ENCODE measurements at regions not wholly inside any gene's neighbourhood (a gene's known extent, or its start where the extent isn't known, plus 50 kb on each side); places are given as distances from the start of the nearest gene placed in this dataset.

- no peak for TF ChIP-seq TAF1 (IDR thresholded peaks at IDR 0.05; ENCODE audit: low read depth)
- TF ChIP-seq EP300 (conservative IDR thresholded peaks at IDR 0.05; ENCODE audit: poor library complexity, severe bottlenecking), result no peak
- TF ChIP-seq, protein P1, sequence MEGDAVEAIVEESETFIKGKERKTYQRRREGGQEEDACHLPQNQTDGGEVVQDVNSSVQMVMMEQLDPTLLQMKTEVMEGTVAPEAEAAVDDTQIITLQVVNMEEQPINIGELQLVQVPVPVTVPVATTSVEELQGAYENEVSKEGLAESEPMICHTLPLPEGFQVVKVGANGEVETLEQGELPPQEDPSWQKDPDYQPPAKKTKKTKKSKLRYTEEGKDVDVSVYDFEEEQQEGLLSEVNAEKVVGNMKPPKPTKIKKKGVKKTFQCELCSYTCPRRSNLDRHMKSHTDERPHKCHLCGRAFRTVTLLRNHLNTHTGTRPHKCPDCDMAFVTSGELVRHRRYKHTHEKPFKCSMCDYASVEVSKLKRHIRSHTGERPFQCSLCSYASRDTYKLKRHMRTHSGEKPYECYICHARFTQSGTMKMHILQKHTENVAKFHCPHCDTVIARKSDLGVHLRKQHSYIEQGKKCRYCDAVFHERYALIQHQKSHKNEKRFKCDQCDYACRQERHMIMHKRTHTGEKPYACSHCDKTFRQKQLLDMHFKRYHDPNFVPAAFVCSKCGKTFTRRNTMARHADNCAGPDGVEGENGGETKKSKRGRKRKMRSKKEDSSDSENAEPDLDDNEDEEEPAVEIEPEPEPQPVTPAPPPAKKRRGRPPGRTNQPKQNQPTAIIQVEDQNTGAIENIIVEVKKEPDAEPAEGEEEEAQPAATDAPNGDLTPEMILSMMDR (IDR thresholded peaks at IDR 0.05; ENCODE audit: poor library complexity, severe bottlenecking), result no peak
- no peak for TF ChIP-seq REST (IDR thresholded peaks at IDR 0.05; ENCODE audit: borderline replicate concordance)
- TF ChIP-seq MXI1 (conservative IDR thresholded peaks at IDR 0.05; ENCODE audit: poor library complexity, severe bottlenecking), result no peak
- no peak for TF ChIP-seq POLR2AphosphoS5 (IDR thresholded peaks at IDR 0.05)
- no peak for TF ChIP-seq RAD21 (conservative IDR thresholded peaks at IDR 0.05)
Observed at GRCh38 chr14:28340816-28341215, 425.8 kb upstream of the FOXG1 start.
